ENCODE measurements at regions not wholly inside any gene's neighbourhood (a gene's known extent, or its start where the extent isn't known, plus 50 kb on each side); places are given as distances from the start of the nearest gene placed in this dataset.
A peak's percentile ranks its signal among the peaks of the same experiment; 100 is the strongest.

DNA sequence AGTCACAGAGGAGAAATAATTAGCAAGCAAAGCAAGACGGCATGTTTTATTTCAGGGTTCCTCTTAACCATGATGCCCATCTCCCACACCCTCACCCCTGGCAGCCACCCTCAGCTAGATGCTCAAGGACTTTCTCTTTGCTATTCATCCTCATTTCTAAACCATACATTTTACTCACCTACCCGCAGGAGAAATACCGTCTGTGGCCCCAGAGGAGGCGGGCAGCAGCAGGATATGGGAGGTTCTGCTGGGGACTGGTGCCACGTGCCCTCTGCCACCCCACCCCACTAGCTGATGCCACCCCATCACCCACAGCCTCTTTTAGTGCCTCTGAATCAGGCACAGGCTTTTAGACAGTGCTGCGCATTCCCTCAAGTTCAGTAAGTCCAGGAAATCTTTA lies 168.7 kb upstream of the ITGB1 start:
- DNase-seq, result no peak

DNA sequence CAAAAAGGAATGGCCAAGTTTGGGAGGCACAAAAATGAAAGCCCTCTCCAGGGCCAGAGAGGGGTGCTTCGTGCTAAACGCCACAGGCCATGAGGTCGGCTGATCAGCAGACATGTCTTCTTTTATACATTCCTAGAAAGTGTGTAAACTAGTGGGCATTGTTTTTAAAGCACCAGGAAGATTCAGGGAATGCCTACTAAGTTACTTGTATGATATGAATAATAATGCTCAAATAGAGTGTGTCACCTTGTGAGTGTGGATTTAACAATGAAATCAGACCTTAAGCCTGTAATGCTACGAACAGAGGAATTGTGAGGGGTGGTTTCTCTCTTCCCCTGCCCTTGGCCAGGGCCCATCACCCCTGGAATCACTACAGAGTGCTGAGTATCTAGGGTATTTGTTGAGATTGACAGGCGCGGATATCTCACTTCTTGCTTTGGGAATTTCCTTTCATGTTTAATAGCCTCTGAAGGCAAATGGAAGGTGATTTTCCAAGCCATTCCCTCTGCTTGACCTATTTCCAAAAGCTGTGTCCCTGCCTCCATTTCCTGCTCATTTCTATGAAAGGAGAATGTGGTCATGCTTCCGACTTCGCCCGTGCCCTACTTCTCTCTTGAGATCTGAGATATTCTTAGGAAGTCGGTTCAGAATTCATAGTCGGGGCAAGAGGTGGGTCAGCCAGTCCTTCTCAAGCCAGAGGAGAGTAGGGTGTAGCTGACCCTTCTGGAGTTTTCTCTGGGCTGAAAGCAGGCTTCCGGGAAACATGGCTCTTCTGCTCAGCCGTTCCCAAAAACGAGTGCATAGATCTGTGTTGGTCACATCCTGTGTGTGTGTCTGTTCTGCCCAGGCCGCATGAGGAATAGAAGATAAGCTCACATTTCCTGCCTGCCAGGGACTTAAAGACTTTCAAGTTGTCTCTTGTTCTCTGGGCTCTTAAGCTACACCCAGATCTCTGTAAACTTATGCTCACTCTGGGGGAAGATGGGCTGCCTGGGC lies 167.8 kb upstream of the ITGB1 start:
- DNase-seq, result no peak

DNA sequence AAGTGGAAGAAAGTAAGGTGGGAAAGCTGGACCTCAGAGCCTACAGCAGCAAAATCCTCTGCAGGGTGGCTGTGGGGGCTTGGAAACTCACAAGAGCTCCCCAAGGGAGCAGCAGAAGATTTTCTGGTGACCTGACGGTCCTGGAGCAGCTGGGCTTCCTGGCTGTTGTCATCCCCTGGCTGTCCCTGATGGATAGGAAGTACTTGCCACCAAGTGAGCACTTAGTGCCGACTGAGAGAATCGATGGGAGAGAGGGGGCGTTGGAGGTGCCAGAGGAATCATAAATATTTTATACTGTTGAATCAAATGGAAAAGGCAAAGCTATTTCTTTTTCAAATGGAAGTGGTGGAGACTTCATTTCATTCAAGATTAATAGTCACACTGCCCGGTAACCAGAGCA lies 167.1 kb upstream of the ITGB1 start:
- no peak for DNase-seq

DNA sequence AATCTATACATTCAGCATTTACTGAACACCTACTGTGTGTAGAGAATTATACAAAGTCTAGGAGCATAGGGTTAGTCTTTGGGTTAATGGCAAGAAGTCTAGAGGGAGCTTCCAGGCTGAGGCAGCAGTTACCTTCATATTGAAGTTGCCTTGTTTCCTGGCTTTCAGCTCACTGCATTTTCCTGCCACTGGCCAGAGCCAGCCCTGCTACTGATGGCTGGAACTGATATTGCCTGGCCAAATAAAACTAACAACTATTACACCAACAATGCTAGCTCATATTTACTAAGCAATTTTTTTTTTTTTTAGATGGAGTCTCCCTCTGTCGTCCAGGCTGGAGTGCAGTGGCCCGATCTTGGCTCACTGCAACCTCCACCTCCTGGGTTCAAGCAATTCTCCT lies 165.7 kb upstream of the ITGB1 start:
- DNase-seq, result no peak

DNA sequence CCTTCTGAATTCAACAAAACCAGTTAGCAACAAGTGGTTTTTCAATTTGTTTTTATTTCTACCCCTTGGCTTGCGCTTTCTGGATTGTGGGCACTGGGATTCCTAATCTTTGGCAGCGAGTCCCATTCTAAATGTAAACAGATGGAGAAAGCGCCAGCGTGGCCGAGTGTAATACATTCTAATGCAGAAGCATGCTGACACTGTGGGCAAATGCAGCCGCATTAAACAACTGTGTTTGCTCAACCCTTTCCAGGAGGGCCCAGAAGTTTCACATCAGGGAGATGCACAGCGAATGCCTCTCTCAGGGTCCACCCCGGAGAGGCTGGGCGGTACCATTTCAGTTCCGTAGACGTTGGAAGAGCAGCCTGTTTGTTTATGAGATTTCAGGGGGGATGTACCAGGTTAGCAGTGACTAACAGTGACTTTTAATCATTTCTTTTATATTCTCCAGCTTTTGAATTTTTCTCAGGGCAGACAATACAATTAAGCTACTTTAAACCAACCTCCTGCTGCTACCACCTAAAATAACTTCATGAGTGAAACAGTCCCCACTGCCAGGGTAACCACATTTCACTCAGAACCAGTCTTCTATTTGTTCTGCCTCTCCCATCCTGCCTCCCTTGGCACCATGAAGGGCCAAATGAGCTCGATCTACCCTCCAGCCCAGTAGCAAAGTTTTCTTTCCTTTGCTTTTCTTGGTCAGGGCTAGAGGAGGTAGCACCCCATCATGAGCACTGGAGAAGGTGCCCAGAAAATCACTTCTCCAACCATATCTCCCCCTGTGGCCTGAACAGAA lies 164.2 kb upstream of the ITGB1 start:
- DNase-seq, result no peak

DNA sequence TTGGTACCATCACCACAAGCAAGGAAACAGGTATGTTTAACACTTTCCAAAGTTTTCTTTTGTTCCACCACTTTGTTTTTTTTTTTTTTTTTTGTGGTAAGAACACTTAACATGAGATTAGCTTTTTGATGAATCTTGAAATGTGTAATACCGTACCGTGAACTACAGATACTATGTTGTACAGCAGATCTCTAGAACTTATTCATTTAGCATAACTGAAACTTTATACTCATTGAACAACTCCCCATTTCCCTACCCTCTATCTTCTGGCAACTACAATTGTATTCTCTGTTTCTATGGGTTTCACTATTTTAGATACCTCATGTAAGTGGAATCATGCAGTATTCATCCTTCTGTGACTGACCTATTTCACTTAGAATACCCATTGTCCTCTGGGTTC lies 162.7 kb upstream of the ITGB1 start:
- DNase-seq, result no peak

DNA sequence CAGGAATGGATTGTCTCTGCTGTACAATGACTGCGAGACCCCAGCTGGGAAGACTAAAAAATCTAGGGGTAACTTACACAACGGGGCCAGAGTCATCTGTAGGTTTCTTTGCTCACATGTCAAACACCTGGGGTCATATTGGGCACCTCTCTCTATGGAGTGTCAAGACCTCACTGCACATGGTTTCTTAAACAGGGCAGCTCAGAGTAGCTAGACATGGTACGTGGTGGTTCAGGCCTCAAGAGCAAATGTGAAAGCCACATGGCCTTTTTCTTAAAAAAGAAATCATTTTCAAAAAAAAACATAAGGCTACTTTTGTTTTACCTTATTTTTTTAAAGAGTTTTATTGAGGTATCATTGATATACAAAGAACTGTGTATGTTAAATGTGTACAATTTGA lies 162.2 kb upstream of the ITGB1 start:
- no peak for DNase-seq

DNA sequence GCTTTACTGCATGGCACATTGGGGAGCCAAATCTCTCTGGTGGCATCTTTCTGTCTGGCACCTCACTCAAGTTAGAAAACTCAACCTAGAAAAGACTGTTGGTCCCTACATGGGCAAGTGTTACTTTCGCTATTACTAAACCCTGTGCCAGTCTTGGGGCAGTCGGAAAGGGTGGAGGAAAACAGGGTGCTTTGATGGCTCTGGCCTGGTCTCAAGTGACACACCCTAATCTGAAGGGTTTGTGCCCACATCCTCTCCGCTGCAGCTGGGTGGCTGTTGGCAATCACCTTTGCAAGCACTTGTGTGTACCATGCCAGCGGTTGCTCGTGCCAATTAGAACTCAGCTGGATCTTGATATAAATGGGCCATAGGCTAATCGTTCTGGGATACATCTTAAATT lies 159.8 kb upstream of the ITGB1 start:
- DNase-seq, result peak; percentile 54

DNA sequence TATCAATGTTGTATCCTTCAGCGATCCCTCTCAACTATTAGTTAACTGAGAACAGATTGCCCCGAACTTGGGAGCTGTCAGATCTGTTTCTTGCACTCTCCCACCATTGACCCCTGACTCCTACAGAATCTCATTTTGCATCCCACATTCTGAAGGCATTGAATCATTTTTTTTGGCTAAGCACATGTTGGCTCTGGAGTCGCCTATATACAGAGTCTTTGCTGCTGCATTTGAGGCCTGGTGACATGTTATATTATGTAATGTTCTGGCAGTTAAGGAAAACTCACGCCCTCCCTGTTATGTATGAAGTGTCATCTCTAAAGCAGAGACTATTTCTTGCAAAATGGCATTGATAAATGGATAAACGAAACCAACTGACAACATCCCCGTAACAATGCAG lies 159.2 kb upstream of the ITGB1 start:
- DNase-seq, result no peak

DNA sequence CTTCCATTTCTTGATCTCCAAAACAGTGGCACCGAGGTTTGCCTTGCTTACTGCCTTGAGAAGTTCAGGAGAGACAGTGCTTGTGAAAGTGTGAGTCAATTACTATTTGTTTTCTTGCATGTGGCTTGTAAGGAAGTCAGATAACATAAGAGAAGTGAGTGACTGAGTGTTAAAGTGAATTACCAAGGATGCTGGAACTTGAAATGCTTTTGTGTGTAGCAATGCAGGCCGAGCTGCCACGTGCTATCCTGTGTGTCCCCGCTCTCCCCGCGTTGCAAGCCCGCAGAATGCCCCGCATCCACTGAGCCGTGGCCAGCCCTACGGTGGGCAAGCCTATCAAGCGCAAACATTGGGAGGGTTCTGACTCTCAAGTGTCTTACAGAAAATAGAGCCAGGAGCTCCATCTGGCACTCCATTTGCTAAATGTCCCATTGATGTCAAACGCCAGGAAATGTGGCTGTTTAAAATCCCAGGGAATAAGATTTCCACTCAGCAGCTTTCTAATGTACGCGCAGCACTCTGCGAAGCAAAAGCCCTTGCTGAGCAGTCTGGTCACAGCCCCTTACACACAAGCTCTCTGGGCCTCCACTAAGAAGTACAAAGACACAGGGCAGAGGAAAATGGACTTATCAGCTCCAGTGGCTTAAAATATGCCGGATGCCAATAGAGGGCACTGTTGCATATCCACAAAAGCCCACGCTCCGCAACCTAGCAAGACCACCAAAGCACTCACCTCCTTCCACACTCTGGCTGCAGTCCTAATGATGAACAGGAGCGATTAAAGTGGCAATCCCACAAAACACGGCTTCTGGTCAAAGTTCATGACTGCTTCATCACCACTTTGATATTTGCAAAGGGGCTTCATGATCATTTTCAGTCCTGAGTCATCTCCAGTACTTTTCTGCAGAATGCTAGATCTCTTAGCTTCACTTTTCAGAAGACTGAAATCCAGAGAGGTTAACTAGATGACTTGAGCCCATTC lies 158.0 kb upstream of the ITGB1 start:
- no peak for DNase-seq

DNA sequence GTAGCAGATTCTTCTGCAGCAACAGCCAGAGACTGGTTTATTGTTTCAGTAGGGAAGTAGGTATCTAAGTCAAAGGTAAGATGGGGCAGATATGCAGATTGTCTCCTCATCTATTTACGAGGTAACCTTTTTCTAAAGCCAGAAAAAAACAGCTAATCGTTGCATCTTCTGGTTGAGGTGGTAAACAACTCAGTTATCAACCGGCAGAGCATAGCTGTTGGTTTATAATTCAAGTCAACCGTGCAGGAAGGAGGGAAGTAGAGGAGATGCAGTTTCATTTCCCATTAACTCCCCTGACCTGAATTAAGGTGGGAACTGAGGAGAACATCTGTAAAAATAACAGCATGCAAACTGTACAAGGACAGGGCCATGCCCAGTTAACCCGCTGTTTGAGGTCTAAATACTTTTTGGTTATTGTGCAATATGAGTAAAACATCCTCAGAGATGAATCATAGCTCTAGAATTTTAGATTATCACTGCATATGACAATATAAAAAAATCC lies 156.5 kb upstream of the ITGB1 start:
- no peak for DNase-seq

DNA sequence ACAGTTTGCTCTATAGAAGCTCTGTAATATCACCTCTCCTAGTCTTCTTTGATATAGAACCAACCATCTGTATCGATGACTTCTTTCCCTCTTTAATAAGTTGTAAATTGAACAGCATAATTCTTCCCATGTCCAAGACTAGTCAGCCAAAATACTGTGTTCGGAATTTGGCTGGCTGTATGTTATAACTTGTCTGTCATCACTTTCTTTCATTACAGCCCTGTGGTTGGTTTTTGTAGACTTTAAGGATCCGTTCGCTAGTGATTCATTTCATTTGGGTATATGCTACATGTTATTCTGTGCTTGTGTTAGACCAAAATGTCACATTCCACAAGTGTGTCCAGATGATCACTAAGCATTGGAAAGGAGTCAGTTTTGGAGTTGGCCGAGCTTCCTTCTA lies 155.4 kb upstream of the ITGB1 start:
- no peak for DNase-seq

DNA sequence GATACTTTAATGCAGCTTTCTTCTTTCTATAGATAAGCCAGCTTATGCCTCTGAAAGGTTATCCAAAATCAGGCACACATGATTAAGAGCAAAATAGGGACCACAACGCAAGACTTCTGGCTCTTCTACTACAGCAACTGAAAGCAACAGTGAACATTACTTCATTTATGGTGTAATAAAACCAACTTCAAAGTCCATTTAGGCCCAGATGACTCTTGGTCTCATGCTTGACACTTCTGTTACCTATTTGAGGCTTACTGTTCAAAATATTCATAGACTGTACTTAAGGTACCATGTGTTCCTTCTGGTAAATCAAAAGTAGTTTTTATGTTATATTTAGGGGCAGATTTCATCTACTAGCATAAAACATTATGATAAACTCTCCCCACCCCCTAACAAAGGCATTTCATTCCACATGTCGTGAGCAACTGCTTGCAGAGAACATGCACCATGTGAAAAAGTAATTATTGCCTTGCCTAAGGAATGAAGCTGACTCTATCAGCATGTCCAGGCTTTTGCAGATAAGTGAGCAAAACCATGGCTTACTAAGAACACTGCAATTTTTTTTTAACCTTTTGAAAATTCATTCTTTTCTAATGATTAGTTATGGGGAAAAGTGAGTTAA lies 154.9 kb upstream of the ITGB1 start:
- no peak for DNase-seq

DNA sequence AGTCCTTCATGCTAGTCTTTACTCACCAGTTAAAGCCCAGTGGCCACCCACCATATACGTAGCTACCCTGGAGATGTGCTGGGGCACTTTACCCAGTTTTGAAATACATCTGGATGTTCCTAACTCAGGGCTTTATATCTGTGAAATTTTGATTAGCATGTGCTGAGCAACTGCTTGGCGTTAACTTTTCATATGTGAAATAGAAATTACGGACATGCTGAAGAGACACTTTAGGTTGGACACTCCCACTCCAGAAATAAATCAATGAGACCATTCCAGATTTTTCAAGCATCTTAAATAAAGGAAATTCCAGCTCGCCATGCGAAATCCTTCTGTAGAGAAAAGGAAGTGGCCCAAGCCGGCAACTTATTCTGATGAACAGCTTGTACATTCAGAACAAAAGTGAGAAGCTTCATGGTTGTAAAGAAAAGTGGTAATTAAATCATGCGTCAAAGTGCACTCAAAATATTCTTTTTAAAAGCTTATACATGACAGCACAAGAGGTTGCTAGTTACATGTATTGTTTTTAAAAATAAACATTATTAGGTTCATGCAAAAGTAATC lies 153.5 kb upstream of the ITGB1 start:
- DNase-seq, result no peak

DNA sequence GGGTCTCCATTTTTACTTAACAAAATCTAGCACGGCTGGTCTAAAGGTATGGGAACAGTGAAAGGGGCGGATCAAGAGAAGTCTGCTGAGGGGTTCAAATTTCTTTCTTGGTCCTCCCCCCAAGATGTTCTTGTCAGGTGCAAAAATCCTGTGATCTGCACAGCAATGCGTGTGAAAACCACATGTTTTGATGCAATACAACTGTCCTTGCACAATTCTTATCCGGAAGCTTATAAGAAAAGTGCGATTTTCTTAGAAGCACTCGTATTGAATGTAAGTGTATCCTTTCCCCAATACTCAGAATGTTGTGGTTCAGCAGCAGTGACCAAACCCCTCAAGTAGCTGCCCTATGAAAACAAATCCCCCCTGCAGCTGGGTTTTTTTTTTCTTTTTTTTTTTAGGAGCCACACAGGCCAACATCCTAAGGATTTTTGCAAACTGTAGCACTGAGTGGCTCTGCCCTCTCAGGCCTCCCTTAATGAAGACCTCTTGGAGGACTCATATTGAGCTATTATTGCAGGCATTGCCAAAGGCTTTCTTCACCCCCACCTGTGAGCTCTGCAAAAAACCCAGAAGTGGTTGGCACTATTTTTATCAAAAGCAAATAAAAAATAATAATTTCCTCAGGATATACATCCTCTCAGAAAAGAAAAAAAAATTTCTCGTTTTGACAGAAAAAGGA lies 151.9 kb upstream of the ITGB1 start:
- no peak for DNase-seq

DNA sequence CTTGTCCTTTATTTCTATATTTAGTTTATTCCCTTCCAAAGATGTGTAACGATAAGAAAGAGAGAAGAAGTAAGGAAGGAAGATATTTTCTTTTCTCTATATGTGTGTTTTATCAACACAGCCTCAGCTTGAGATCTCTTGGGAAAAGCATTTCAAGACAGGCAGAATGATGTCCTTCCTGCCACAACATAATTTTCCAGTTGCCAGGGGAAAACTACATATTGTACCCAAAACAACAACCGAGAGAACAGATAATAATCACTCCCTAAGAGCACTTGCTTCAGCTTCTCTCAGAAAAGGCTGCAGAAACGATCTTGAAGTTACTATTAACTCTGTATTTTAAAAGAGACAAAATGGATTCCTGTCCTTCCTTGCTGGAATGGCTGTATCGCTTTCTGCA lies 151.4 kb upstream of the ITGB1 start:
- no peak for DNase-seq

DNA sequence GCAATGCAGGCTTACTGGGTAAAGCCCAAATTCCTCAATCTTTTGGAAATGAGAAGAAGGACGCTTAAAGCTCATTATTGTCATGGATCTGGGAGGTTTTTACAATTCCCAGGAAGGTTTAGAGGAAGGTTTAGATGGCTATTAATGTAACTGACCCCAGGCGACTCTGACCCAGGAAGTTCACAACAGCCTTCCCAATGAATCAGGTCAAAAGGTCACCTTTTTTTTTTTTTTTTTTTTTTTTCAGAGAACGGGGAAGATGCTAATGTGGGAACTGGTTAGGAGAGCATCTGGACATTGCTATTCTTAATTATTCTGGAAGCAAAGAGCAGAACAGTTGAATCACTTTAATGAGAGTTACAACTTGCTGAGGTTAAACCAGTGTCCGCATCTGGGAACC lies 149.9 kb upstream of the ITGB1 start:
- DNase-seq, result no peak

DNA sequence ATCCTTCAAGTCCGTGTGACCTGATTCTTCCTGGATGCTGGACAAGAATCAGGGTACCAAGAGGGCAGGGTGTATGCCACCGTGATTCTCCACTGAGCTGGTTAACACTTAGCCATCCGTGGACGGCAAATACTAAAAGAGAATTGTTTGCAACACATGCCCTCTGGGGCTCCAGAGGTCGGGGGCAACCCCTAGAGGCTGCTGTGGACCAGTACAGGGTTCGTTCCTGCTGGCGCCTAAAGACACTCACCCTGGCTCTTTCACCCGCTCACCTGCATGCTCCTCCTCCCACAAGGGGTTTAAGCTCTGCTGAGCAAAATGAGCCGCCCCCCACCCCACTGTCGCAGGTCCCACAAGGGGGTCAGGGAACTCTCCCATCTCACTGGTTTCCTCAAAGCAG lies 148.7 kb upstream of the ITGB1 start:
- no peak for DNase-seq

DNA sequence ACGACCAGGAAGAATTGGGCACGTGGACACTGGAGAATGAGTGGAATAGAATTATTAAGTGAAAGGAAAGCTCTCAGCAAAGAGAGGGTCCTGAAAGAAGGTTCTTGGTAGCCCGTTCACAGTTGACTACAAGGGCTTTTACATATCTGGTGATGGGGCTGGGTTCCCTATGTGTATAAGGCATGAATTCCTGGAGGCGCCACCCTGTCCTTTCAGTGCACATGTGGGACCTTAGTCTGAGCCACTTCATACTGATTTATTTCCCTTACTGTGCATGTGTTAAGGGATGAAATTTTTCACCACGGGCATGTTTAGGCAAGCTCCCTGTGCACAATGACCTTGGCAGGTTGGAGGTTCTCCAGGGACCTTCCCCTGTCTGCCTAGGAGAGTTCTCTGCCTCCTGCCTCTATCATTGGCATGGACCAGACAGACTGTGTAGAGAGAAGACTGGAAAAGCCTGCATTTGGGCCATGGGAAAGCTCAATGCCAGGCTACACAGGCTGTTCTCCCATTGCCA lies 145.9 kb upstream of the ITGB1 start:
- no peak for DNase-seq

DNA sequence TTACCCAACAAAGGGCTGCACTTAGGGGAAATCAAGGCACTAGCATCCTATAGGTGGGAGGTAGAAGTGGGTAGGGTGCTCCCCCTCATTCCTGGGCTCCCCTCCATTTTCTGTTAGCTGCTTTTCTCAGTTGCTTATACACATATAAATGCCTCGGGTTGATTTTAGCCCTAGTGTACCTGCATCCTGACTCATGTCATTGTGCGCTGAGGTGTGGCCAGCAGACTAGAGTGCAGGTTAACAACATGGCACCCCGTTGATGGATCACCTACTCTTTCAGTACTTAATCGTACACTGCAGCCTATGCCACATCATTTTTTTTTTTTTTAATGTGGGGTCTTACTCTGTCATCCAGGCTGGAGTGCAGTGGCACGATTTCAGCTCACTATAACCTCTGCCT lies 144.0 kb upstream of the ITGB1 start:
- no peak for DNase-seq

DNA sequence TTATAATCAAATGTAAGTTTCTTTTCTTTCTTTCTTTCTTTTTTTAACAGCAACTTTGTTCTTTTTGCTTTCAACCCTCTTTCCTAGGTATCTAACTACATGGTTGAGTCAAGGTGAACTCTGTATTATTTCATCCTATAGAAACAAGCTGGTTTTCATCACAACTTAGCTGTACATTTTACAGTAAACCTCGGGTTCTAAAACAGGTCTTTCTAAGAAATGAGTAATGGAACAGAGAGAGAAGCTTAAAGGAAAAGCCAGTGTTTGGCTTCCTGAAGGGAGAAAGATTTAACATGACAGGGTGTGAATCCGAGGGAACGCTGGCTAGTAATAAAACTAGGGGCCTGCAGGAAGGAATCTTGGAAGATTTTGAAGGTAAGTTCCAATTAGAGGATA lies 143.4 kb upstream of the ITGB1 start:
- no peak for DNase-seq
